Neuronal stem cell (in vitro differentiated cells): ENCODE measurements at regions not wholly inside any gene's neighbourhood (a gene's known extent, or its start where the extent isn't known, plus 50 kb on each side); places are given as distances from the start of the nearest gene placed in this dataset.

Source experiments
- DNase-seq: peaks from one replicate; pipeline ENCODE4 v3.0.0-alpha.2; 2013; ENCODE audit warnings: low spot score
- H2AFZ ChIP-seq: one replicate; pipeline ENCODE4 v1.6.1; 2013; ENCODE audit warnings: mild to moderate bottlenecking, low read length, inconsistent platforms
- H2AK5ac ChIP-seq: 2 replicates; pipeline ENCODE4 v1.6.1; 2013; ENCODE audit warnings: low read depth, mild to moderate bottlenecking, inconsistent platforms, low read length, moderate library complexity, mixed read lengths
- H2BK120ac ChIP-seq: 2 replicates; pipeline ENCODE4 v1.6.1; 2013; ENCODE audit warnings: low read depth, mild to moderate bottlenecking, inconsistent platforms, low read length, moderate library complexity, mixed read lengths
- H2BK12ac ChIP-seq: one replicate; pipeline ENCODE4 v1.6.1; 2013; ENCODE audit warnings: low read length, inconsistent platforms
- H2BK15ac ChIP-seq: 2 replicates; pipeline ENCODE4 v1.6.1; 2013; ENCODE audit warnings: mild to moderate bottlenecking, low read length, inconsistent platforms, mixed read lengths
- H2BK5ac ChIP-seq: one replicate; pipeline ENCODE4 v1.6.1; 2013; ENCODE audit warnings: inconsistent platforms, mild to moderate bottlenecking, low read length, moderate library complexity
- H3K14ac ChIP-seq: one replicate; pipeline ENCODE4 v1.6.1; 2013; ENCODE audit warnings: low read length, inconsistent platforms
- H3K18ac ChIP-seq: 2 replicates; pipeline ENCODE4 v1.6.1; 2013; ENCODE audit warnings: low read length, inconsistent platforms
- H3K23ac ChIP-seq: 2 replicates; pipeline ENCODE4 v1.6.1; 2013; ENCODE audit warnings: low read depth, mild to moderate bottlenecking, mixed read lengths, low read length, inconsistent platforms; ENCODE audit not compliant: poor library complexity
- H3K27ac ChIP-seq: replicated peaks from 3 replicates; pipeline ENCODE4 v1.5.1; 2013; ENCODE audit warnings: low read length, inconsistent platforms
- H3K27me3 ChIP-seq, 3 experiments: 2 replicates each; pipeline ENCODE4 v1.6.1; 2013; ENCODE audit warnings: low read length in 3 of 3, mild to moderate bottlenecking in 2 of 3, inconsistent platforms in 1 of 3, low read depth in 1 of 3, mixed read lengths in 1 of 3, moderate library complexity in 1 of 3; ENCODE audit not compliant: control insufficient read depth in 3 of 3, insufficient read depth in 3 of 3
- H3K36me3 ChIP-seq, 2 donors: replicated peaks in 1 of 2; 2 replicates each; pipeline ENCODE4 v1.6.1; 2013; ENCODE audit warnings: low read length in 2 of 2; ENCODE audit not compliant: control insufficient read depth in 2 of 2, insufficient read depth in 2 of 2
- H3K4ac ChIP-seq: 2 replicates; pipeline ENCODE4 v1.6.1; 2013; ENCODE audit warnings: inconsistent platforms, mild to moderate bottlenecking, low read length, moderate library complexity
- H3K4me1 ChIP-seq, 2 donors: 1 replicate in 1 of 2; 2 replicates in 1 of 2; pipeline ENCODE4 v1.6.1; 2013; ENCODE audit warnings: low read length in 2 of 2, low read depth in 1 of 2; ENCODE audit not compliant: control insufficient read depth in 2 of 2, insufficient read depth in 1 of 2
- H3K4me2 ChIP-seq: one replicate; pipeline ENCODE4 v1.6.1; 2013; ENCODE audit warnings: mild to moderate bottlenecking, low read length, inconsistent platforms; ENCODE audit not compliant: insufficient read depth, poor library complexity, severe bottlenecking
- H3K4me3 ChIP-seq, 2 donors: 2 replicates each; pipeline ENCODE4 v1.5.1; 2013; ENCODE audit warnings: low read length in 2 of 2, mild to moderate bottlenecking in 2 of 2, inconsistent platforms in 1 of 2, moderate library complexity in 1 of 2
- H3K79me1 ChIP-seq: one replicate; pipeline ENCODE4 v1.6.1; 2013; ENCODE audit warnings: low read depth, mild to moderate bottlenecking, inconsistent platforms, low read length, moderate library complexity
- H3K9ac ChIP-seq: one replicate; pipeline ENCODE4 v1.6.1; 2013; ENCODE audit warnings: mild to moderate bottlenecking, low read depth, low read length, inconsistent platforms; ENCODE audit not compliant: poor library complexity
- H3K9me3 ChIP-seq, 2 donors: replicated peaks in 1 of 2; 2 replicates each; pipeline versions ENCODE3 to v1.6.1; 2013; ENCODE audit warnings: low read length in 2 of 2, mild to moderate bottlenecking in 2 of 2, inconsistent platforms in 1 of 2, low read depth in 1 of 2, mixed read lengths in 1 of 2, moderate library complexity in 1 of 2; ENCODE audit not compliant: control insufficient read depth in 2 of 2, insufficient read depth in 1 of 2
- H4K8ac ChIP-seq: one replicate; pipeline ENCODE4 v1.6.1; 2013; ENCODE audit warnings: low read depth, mild to moderate bottlenecking, inconsistent platforms, low read length, moderate library complexity
- H4K91ac ChIP-seq: one replicate; pipeline ENCODE4 v1.6.1; 2013; ENCODE audit warnings: low read length, low read depth, mild to moderate bottlenecking, inconsistent platforms; ENCODE audit not compliant: poor library complexity
- WGBS, 2 donors: extraction: QIAGEN DNeasy Blood & Tissue Kit; methylation state at CpG; one replicate each; pipeline ENCODE4 v1.1.7; 2013; ENCODE audit warnings: missing lambda C conversion rate in 2 of 2, mixed read lengths in 1 of 2; ENCODE audit not compliant: insufficient read length in 2 of 2, insufficient replicate concordance in 1 of 2; ENCODE audit errors: extremely low coverage in 2 of 2; 5-methylcytosine and 5-hydroxymethylcytosine counted together

DNA sequence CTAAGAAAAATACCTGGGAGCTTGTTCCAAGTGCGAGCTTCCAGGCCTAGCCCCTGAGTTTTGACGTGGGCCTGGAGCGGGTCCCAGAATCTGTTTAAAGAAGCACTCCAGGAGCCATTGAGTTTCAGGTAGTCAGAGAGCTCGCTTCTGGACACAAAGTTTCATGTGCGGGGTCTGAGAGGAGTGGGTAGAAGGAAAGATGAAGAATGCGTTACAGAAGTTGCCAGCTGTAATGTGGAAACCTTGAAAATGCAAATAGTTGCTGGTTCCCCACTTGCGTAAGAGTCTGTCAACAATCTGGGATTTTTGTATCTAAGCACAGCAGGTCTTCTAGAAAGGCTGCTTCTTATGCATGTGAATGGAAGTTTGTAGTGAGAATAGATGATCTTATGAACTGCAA lies 77.5 kb upstream of the CLCN4 start:
- H2BK120ac ChIP-seq, result no peak overlapping the region
- no peak overlapping the region for H3K4me3 ChIP-seq
- no peak overlapping the region for H3K4ac ChIP-seq
- no peak overlapping the region for H3K4me2 ChIP-seq
- H4K8ac ChIP-seq, result no peak overlapping the region
- no peaks in the 10 kb centered on the region for H3K9me3 ChIP-seq
- H2AFZ ChIP-seq, result no peak overlapping the region
- no peak overlapping the region for H3K23ac ChIP-seq
- H3K27me3 ChIP-seq, result no peaks in the 10 kb centered on the region
- H3K4me1 ChIP-seq, result no peaks in the 10 kb centered on the region
- H3K79me1 ChIP-seq, result no peaks in the 10 kb centered on the region
- H3K14ac ChIP-seq, result no peak overlapping the region
- no peak overlapping the region for H2AK5ac ChIP-seq
- no peak overlapping the region for H3K18ac ChIP-seq
- no peak overlapping the region for H3K27ac ChIP-seq
- no peak overlapping the region for H3K9ac ChIP-seq
- no CpG with 5 or more reads among the region's 7 CpGs for WGBS, 2 donors
- H2BK12ac ChIP-seq, result no peak overlapping the region
- H2BK15ac ChIP-seq, result no peak overlapping the region
- DNase-seq, result no peak
- H4K91ac ChIP-seq, result no peak overlapping the region
- peaks cover 0 to 30% of the 10 kb centered on the region in 2 donors for H3K36me3 ChIP-seq
- no peak overlapping the region for H2BK5ac ChIP-seq

DNA sequence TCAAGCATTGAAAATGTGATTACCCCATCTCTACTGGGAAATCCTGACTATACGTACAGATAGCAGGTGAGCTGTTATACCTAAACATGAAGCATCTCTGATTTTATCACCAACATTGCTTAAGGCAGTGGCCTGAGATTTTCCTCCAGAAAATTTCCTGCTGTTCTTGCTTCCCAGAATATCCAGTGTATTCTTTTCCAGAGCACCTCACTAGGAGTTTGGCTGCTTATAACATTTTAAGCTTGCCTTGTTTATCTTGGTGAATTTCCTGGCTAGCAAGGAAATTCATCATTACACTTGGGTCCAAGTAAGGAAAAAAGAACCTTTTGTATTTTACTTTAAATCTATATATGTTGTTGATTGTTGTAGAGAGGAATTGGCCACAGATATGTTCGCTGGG lies 73.0 kb upstream of the CLCN4 start:
- no peak overlapping the region for H2AFZ ChIP-seq
- no peak overlapping the region for H3K18ac ChIP-seq
- H2BK12ac ChIP-seq, result no peak overlapping the region
- no peak overlapping the region for H3K4ac ChIP-seq
- no peak overlapping the region for H3K23ac ChIP-seq
- no peak overlapping the region for H3K27ac ChIP-seq
- no peak overlapping the region for H2BK15ac ChIP-seq
- H3K14ac ChIP-seq, result no peak overlapping the region
- no peaks in the 10 kb centered on the region for H3K4me1 ChIP-seq
- H3K9ac ChIP-seq, result no peak overlapping the region
- H4K8ac ChIP-seq, result no peak overlapping the region
- H2BK120ac ChIP-seq, result no peak overlapping the region
- no peak overlapping the region for H2AK5ac ChIP-seq
- peaks cover 0 to 28% of the 10 kb centered on the region in 2 donors for H3K36me3 ChIP-seq
- no peaks in the 10 kb centered on the region for H3K79me1 ChIP-seq
- no CpG with 5 or more reads among the region's 2 CpGs for WGBS, 2 donors
- no peak for DNase-seq
- H4K91ac ChIP-seq, result no peak overlapping the region
- no peaks in the 10 kb centered on the region for H3K27me3 ChIP-seq
- H3K4me2 ChIP-seq, result no peak overlapping the region
- no peaks in the 10 kb centered on the region for H3K9me3 ChIP-seq
- no peak overlapping the region for H2BK5ac ChIP-seq
- H3K4me3 ChIP-seq, result no peak overlapping the region

DNA sequence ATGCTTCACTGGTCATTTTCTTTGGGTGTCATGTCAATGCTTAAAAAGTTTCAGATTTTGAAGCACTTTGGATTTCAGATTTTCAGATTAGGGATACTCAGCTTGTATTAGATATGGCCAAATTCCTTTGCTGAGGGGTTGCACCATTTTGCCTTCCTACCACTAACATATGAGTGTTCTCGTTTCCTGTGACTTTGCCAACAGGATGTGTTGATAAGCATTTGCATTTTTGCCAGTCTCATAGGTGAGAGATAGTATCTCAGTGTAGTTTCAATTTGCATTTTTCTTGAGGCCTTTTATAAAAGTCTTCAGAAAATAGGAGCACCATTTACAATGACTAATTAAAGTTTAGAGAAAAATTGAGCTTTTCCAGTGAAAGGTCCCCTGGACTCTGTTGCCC lies 71.6 kb upstream of the CLCN4 start:
- no CpG with 5 or more reads among the region's 1 CpG for WGBS, 2 donors
- H3K27me3 ChIP-seq, result no peaks in the 10 kb centered on the region
- no peak overlapping the region for H3K27ac ChIP-seq
- H3K4me2 ChIP-seq, result no peak overlapping the region
- no peak overlapping the region for H4K8ac ChIP-seq
- no peaks in the 10 kb centered on the region for H3K9me3 ChIP-seq
- peaks cover 0 to 20% of the 10 kb centered on the region in 2 donors for H3K36me3 ChIP-seq
- no peak overlapping the region for H2BK5ac ChIP-seq
- no peak overlapping the region for H3K14ac ChIP-seq
- H3K9ac ChIP-seq, result no peak overlapping the region
- H2BK120ac ChIP-seq, result no peak overlapping the region
- DNase-seq, result no peak
- no peak overlapping the region for H2BK12ac ChIP-seq
- H3K4ac ChIP-seq, result no peak overlapping the region
- H2BK15ac ChIP-seq, result no peak overlapping the region
- H3K4me3 ChIP-seq, result no peak overlapping the region
- no peak overlapping the region for H2AK5ac ChIP-seq
- H4K91ac ChIP-seq, result no peak overlapping the region
- H3K18ac ChIP-seq, result no peak overlapping the region
- H3K4me1 ChIP-seq, result no peaks in the 10 kb centered on the region
- no peaks in the 10 kb centered on the region for H3K79me1 ChIP-seq
- no peak overlapping the region for H2AFZ ChIP-seq
- no peak overlapping the region for H3K23ac ChIP-seq

DNA sequence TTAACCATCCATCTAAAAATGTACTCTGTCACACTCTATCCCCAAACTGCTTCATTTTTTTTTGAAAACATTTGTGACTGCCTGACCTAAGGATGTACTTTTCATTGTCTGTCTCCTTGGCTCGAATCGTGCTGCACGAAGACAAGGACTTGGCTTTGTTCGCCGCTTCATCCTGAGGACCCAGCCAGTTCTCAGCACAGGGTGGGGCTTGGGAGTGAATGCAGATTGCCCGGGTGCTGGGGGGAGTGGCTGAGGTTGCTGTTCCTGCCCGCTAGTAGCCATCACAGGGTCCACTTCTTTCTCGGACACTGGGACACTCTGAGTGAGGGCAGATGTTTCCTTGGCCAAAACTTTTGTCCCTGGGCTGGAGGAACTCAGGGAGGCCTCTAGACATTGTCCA lies 70.1 kb upstream of the CLCN4 start:
- Histone ChIP-seq H3K14ac (no peak overlapping the region), H3K4me1 (no peaks in the 10 kb centered on the region), H3K4ac (no peak overlapping the region), H4K8ac (no peak overlapping the region), H3K4me2 (no peak overlapping the region), H3K79me1 (no peaks in the 10 kb centered on the region), H3K9ac (no peak overlapping the region), H3K23ac (no peak overlapping the region), H2AFZ (no peak overlapping the region), H3K4me3 (no peak overlapping the region), H3K27me3 (no peaks in the 10 kb centered on the region), H3K9me3 (no peaks in the 10 kb centered on the region), H2AK5ac (no peak overlapping the region), H2BK12ac (no peak overlapping the region), H3K18ac (no peak overlapping the region), H2BK120ac (no peak overlapping the region), H3K27ac (no peak overlapping the region), H3K36me3 (peaks cover 3 to 21% of the 10 kb centered on the region in 2 donors), H2BK5ac (no peak overlapping the region), H2BK15ac (no peak overlapping the region), H4K91ac (no peak overlapping the region)
- no peak for DNase-seq
- WGBS, 2 donors, result no CpG with 5 or more reads among the region's 8 CpGs
